Nephron (organoid): ENCODE measurements at regions not wholly inside any gene's neighbourhood (a gene's known extent, or its start where the extent isn't known, plus 50 kb on each side); places are given as distances from the start of the nearest gene placed in this dataset.

ENCODE experiments used
- H3K27ac Mint-ChIP-seq, 3 experiments: 2 replicates each; pipeline ENCODE4 v1.8.0; 2020; ENCODE audit warnings: mixed read lengths in 3 of 3, mild to moderate bottlenecking in 2 of 3, moderate library complexity in 1 of 3
- H3K27me3 Mint-ChIP-seq: 2 replicates; pipeline ENCODE4 v1.8.0; 2021; ENCODE audit warnings: low read depth, mild to moderate bottlenecking, moderate library complexity, mixed read lengths
- H3K36me3 Mint-ChIP-seq: 2 replicates; pipeline ENCODE4 v1.8.0; 2020; ENCODE audit warnings: low read depth, mixed read lengths
- H3K4me1 Mint-ChIP-seq: 2 replicates; pipeline ENCODE4 v1.8.0; 2020; ENCODE audit warnings: mixed read lengths
- H3K4me3 Mint-ChIP-seq, 3 experiments: 2 replicates each; pipeline ENCODE4 v1.8.0; 2020; ENCODE audit warnings: mild to moderate bottlenecking in 3 of 3, mixed read lengths in 3 of 3, moderate library complexity in 2 of 3
- H3K9me3 Mint-ChIP-seq: 2 replicates; pipeline ENCODE4 v1.8.0; 2020; ENCODE audit warnings: mixed read lengths
- CTCF ChIP-seq, 3 experiments: fragments of 200-600 bp; sonication (generic); IDR thresholded peaks; one replicate each; pipeline ENCODE4 v1.5.0; 2021; ENCODE audit warnings: antibody characterized with exemption in 3 of 3; ENCODE audit not compliant: unreplicated experiment in 3 of 3

- TF ChIP-seq CTCF (IDR thresholded peaks at IDR 0.05; ENCODE audit: unreplicated experiment in 3 of 3), result no peak
- Mint-ChIP-seq H3K27ac (peak overlapping the region in 1 of 3 experiments; percentile 51), H3K9me3 (no peaks in the 10 kb centered on the region), H3K36me3 (no peaks in the 10 kb centered on the region), H3K4me3 (no peak overlapping the region), H3K4me1 (peaks cover 38% of the 10 kb centered on the region), H3K27me3 (peaks cover 41% of the 10 kb centered on the region)
These were observed 273.9 kb upstream of the NFE2L3 start for GRCh38 chr7:25877802-25878789.

GRCh38 chr7:25879799-25880198 lies 272.2 kb upstream of the NFE2L3 start:
- H3K4me3 Mint-ChIP-seq, result no peak overlapping the region
- no peaks in the 10 kb centered on the region for H3K9me3 Mint-ChIP-seq
- H3K36me3 Mint-ChIP-seq, result no peaks in the 10 kb centered on the region
- no peak for TF ChIP-seq CTCF (IDR thresholded peaks at IDR 0.05; ENCODE audit: unreplicated experiment in 3 of 3)
- peaks cover 42% of the 10 kb centered on the region for H3K27me3 Mint-ChIP-seq
- H3K27ac Mint-ChIP-seq, result no peak overlapping the region
- peaks cover 40% of the 10 kb centered on the region for H3K4me1 Mint-ChIP-seq

GRCh38 chr7:25881317-25882037 lies 270.5 kb upstream of the NFE2L3 start:
- Mint-ChIP-seq H3K9me3 (no peaks in the 10 kb centered on the region), H3K4me3 (no peak overlapping the region), H3K27me3 (peaks cover 38% of the 10 kb centered on the region), H3K4me1 (peaks cover 57% of the 10 kb centered on the region), H3K36me3 (no peaks in the 10 kb centered on the region), H3K27ac (peak overlapping the region in 1 of 3 experiments; percentile 18)
- no peak for TF ChIP-seq CTCF (IDR thresholded peaks at IDR 0.05; ENCODE audit: unreplicated experiment in 3 of 3)

- peaks cover 65% of the 10 kb centered on the region for H3K4me1 Mint-ChIP-seq
- H3K4me3 Mint-ChIP-seq, result no peak overlapping the region
- peaks cover 36% of the 10 kb centered on the region for H3K27me3 Mint-ChIP-seq
- no peaks in the 10 kb centered on the region for H3K36me3 Mint-ChIP-seq
- peak overlapping the region in 1 of 3 experiments; percentile 25 for H3K27ac Mint-ChIP-seq
- no peaks in the 10 kb centered on the region for H3K9me3 Mint-ChIP-seq
- TF ChIP-seq CTCF (IDR thresholded peaks at IDR 0.05; ENCODE audit: unreplicated experiment in 3 of 3), result no peak
These were observed 269.7 kb upstream of the NFE2L3 start for GRCh38 chr7:25882151-25882773.

- peaks cover 60% of the 10 kb centered on the region for H3K4me1 Mint-ChIP-seq
- H3K4me3 Mint-ChIP-seq, result no peak overlapping the region
- H3K27me3 Mint-ChIP-seq, result peaks cover 35% of the 10 kb centered on the region
- no peaks in the 10 kb centered on the region for H3K9me3 Mint-ChIP-seq
- no peaks in the 10 kb centered on the region for H3K36me3 Mint-ChIP-seq
- TF ChIP-seq CTCF (IDR thresholded peaks at IDR 0.05; ENCODE audit: unreplicated experiment in 3 of 3), result no peak
- H3K27ac Mint-ChIP-seq, result peak overlapping the region in 2 of 3 experiments; percentile 34
These were observed 267.7 kb upstream of the NFE2L3 start for GRCh38 chr7:25884265-25884828.
